GM04503 (cell line): ENCODE measurements at regions not wholly inside any gene's neighbourhood (a gene's known extent, or its start where the extent isn't known, plus 50 kb on each side); places are given as distances from the start of the nearest gene placed in this dataset.

Source experiments
- DNase-seq: peaks from one replicate; pipeline ENCODE4 v3.0.0-alpha.2; 2012; ENCODE audit warnings: low read depth

GRCh38 chr20:40160097-40160550 is 528.9 kb downstream of the MAFB start:
- DNase-seq: peak; percentile 1

- no peak for DNase-seq
Measured at GRCh38 chr20:40159276-40159675, 529.8 kb downstream of the MAFB start.

GRCh38 chr20:40156600-40157317 is 532.3 kb downstream of the MAFB start:
- no peak for DNase-seq

GRCh38 chr20:40154514-40154913 is 534.5 kb downstream of the MAFB start:
- no peak for DNase-seq

GRCh38 chr20:40148886-40149285 is 540.1 kb downstream of the MAFB start:
- DNase-seq: no peak

GRCh38 chr20:40146071-40146470 is 543.0 kb downstream of the MAFB start:
- no peak for DNase-seq

GRCh38 chr20:40144581-40144980 is 544.5 kb downstream of the MAFB start:
- no peak for DNase-seq

GRCh38 chr20:40134176-40134575 is 554.9 kb downstream of the MAFB start:
- no peak for DNase-seq

GRCh38 chr20:40120827-40121226 is 568.2 kb downstream of the MAFB start:
- no peak for DNase-seq

- no peak for DNase-seq
Measured at GRCh38 chr20:40111282-40111681, 577.8 kb downstream of the MAFB start.

- DNase-seq: no peak
Measured at GRCh38 chr20:40110311-40110831, 578.7 kb downstream of the MAFB start.

GRCh38 chr20:40109136-40109535 is 579.9 kb downstream of the MAFB start:
- no peak for DNase-seq

GRCh38 chr20:40108321-40108720 is 580.7 kb downstream of the MAFB start:
- DNase-seq: no peak

GRCh38 chr20:40104959-40105358 is 584.1 kb downstream of the MAFB start:
- no peak for DNase-seq

- DNase-seq: no peak
Measured at GRCh38 chr20:40103420-40103819, 585.6 kb downstream of the MAFB start.

GRCh38 chr20:40101560-40101959 is 587.5 kb downstream of the MAFB start:
- no peak for DNase-seq

GRCh38 chr20:40100261-40100660 is 588.8 kb downstream of the MAFB start:
- no peak for DNase-seq

- no peak for DNase-seq
Measured at GRCh38 chr20:40090236-40090635, 598.8 kb downstream of the MAFB start.

- DNase-seq: no peak
Measured at GRCh38 chr20:40087496-40087895, 601.5 kb downstream of the MAFB start.

GRCh38 chr20:40085513-40085912 is 603.5 kb downstream of the MAFB start:
- no peak for DNase-seq

GRCh38 chr20:40082436-40082835 is 606.6 kb downstream of the MAFB start:
- no peak for DNase-seq

- DNase-seq: no peak
Measured at GRCh38 chr20:40081653-40082052, 607.4 kb downstream of the MAFB start.

GRCh38 chr20:40080041-40080652 is 608.9 kb downstream of the MAFB start:
- no peak for DNase-seq
